Right atrium auricular region (tissue), 2 donors: ENCODE measurements at regions not wholly inside any gene's neighbourhood (a gene's known extent, or its start where the extent isn't known, plus 50 kb on each side); places are given as distances from the start of the nearest gene placed in this dataset.

Experiments
- DNase-seq: peaks from one replicate; pipeline ENCODE4 v3.0.0-alpha.2; 2019; ENCODE audit warnings: low spot score
- H3K27ac ChIP-seq, 2 donors: fragments of 200-600 bp; sonication (generic); 1 replicate in 1 of 2; 2 replicates in 1 of 2; pipeline ENCODE4 v1.5.1; 2016 to 2019
- H3K27me3 ChIP-seq, 2 donors: fragments of 200-600 bp; sonication (generic); one replicate each; pipeline versions ENCODE4 v1.5.1 to v1.6.0; 2017 to 2019
- H3K36me3 ChIP-seq: fragments of 200-600 bp; sonication (generic); one replicate; pipeline ENCODE4 v1.5.1; 2016
- H3K4me1 ChIP-seq, 2 donors: fragments of 200-600 bp; sonication (generic); one replicate each; pipeline versions ENCODE4 v1.5.1 to v1.6.0; 2017 to 2019
- H3K4me3 ChIP-seq, 2 donors: fragments of 200-600 bp; sonication (generic); 1 replicate in 1 of 2; 2 replicates in 1 of 2; pipeline ENCODE4 v1.5.1; 2017 to 2019; ENCODE audit warnings: mild to moderate bottlenecking in 1 of 2, moderate library complexity in 1 of 2
- H3K9me3 ChIP-seq, 2 donors: fragments of 200-600 bp; sonication (generic); one replicate each; pipeline ENCODE4 v1.5.1; 2019
- TF ChIP-seq, protein P1 (sequence below), 2 donors: fragments of 200-600 bp; sonication (generic); IDR thresholded peaks; one replicate each; pipeline ENCODE4 v1.5.1; 2019; ENCODE audit warnings: antibody characterized with exemption in 2 of 2

DNA sequence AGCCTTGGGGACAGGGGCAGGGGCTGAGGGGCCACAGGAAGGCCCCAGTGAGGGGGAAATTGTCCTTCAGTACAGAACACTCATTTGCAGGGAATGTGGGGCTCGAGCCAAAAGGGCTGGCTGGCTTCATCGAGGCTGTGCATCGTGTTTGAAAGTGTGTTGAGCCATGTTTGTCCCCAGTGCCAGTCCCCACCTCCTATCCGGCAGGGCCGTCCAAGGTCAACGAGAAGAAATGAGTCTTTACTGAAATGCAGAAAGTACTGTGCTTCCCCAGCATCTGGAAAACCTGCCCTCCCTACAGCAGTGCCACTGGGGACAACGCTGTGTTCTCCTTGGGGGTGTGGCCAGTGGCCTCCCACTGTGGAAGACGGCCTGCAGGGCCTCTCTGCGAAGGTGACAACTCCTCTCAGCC, 214.1 kb downstream of the KLF6 start:
- peak overlapping the region in 1 of 2 donors; percentile 59 for H3K27ac ChIP-seq
- DNase-seq = peak; percentile 71
- TF ChIP-seq, protein P1, sequence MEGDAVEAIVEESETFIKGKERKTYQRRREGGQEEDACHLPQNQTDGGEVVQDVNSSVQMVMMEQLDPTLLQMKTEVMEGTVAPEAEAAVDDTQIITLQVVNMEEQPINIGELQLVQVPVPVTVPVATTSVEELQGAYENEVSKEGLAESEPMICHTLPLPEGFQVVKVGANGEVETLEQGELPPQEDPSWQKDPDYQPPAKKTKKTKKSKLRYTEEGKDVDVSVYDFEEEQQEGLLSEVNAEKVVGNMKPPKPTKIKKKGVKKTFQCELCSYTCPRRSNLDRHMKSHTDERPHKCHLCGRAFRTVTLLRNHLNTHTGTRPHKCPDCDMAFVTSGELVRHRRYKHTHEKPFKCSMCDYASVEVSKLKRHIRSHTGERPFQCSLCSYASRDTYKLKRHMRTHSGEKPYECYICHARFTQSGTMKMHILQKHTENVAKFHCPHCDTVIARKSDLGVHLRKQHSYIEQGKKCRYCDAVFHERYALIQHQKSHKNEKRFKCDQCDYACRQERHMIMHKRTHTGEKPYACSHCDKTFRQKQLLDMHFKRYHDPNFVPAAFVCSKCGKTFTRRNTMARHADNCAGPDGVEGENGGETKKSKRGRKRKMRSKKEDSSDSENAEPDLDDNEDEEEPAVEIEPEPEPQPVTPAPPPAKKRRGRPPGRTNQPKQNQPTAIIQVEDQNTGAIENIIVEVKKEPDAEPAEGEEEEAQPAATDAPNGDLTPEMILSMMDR (IDR thresholded peaks at IDR 0.05) = no peak
- H3K4me3 ChIP-seq = no peak overlapping the region
- peaks cover 0 to 5% of the 10 kb centered on the region in 2 donors for H3K9me3 ChIP-seq
- H3K36me3 ChIP-seq = no peaks in the 10 kb centered on the region
- no peaks in the 10 kb centered on the region for H3K27me3 ChIP-seq
- H3K4me1 ChIP-seq = peaks cover 0 to 32% of the 10 kb centered on the region in 2 donors

DNA sequence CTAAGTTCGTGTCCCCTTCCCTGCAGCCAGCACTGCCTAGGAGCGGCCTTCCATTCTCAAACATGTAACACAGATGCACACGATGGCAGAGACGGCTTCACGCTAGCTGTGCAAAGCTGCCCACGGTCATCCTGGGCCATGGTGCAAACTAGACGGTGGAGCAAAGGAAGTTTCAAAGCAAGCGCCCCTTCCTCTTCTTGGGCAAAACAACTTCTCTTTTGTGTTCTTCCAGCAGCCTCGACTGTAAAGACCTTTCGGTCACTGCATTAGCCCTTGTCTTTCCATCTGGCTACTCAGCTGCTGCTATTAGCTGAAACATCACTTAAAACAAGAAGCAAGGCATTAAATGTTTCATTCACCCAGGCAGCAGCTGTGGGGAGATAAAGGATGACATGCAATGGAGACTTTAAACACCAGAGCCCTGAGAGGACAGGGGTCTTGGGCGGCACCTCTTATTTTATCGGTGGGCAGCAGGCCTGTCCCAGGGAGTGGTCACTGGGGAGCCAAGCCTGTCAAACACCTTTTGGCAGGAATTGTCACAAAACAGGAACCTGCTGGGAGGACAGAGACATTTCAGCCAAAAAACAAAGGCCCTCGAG, 214.8 kb downstream of the KLF6 start:
- no peaks in the 10 kb centered on the region for H3K27me3 ChIP-seq
- peak overlapping the region in 1 of 2 donors; percentile 59 for H3K27ac ChIP-seq
- H3K4me1 ChIP-seq = peaks cover 0 to 32% of the 10 kb centered on the region in 2 donors
- no peak overlapping the region for H3K4me3 ChIP-seq
- H3K9me3 ChIP-seq = peaks cover 0 to 9% of the 10 kb centered on the region in 2 donors
- TF ChIP-seq, protein P1 (IDR thresholded peaks at IDR 0.05) = no peak
- H3K36me3 ChIP-seq = no peaks in the 10 kb centered on the region
- no peak for DNase-seq

DNA sequence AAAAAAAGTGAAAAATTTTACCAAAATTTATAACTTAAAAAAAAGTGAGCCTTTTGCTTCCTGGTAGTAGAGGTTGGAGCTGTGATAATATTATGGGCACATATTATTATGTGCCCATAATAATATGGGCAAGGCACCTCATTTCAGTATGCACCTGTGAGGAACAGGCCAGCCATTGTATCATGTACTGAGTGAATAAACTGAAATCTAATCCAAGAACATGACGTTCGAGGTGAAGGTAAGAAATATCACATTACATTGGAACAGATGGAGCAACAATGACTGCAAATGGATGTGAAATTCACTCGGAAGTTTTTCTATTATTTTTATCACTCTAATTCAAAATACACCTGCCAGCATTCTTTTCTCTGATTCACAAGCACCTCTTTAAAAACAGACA, 216.0 kb downstream of the KLF6 start:
- Histone ChIP-seq H3K27me3 (no peaks in the 10 kb centered on the region), H3K4me1 (peaks cover 0 to 26% of the 10 kb centered on the region in 2 donors), H3K36me3 (no peaks in the 10 kb centered on the region), H3K27ac (no peak overlapping the region), H3K4me3 (no peak overlapping the region), H3K9me3 (peaks cover 0 to 9% of the 10 kb centered on the region in 2 donors)
- TF ChIP-seq, protein P1 (IDR thresholded peaks at IDR 0.05) = no peak
- no peak for DNase-seq

DNA sequence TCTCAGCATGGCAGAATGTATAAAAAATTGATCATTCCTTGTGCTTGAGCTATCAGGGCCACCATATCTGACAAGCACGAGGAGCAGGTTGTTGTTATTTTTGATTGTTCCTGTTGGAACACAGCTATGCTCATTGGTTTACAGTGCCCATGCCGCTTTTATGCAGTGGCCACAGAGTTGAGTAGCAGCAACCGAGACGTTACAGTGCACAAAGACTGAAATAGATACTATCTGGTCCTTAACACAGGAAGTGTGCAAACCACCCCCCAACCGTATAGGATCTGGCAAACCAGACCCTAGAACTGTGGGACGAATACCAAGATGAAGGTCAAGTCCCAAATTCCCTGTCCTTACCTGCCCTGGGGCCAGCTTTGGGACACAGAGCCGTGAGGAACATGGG, 216.6 kb downstream of the KLF6 start:
- no peak for DNase-seq
- Histone ChIP-seq H3K9me3 (peaks cover 0 to 9% of the 10 kb centered on the region in 2 donors), H3K4me1 (peaks cover 0 to 25% of the 10 kb centered on the region in 2 donors), H3K27me3 (no peaks in the 10 kb centered on the region), H3K27ac (no peak overlapping the region), H3K36me3 (no peaks in the 10 kb centered on the region), H3K4me3 (no peak overlapping the region)
- TF ChIP-seq, protein P1 (IDR thresholded peaks at IDR 0.05) = no peak

DNA sequence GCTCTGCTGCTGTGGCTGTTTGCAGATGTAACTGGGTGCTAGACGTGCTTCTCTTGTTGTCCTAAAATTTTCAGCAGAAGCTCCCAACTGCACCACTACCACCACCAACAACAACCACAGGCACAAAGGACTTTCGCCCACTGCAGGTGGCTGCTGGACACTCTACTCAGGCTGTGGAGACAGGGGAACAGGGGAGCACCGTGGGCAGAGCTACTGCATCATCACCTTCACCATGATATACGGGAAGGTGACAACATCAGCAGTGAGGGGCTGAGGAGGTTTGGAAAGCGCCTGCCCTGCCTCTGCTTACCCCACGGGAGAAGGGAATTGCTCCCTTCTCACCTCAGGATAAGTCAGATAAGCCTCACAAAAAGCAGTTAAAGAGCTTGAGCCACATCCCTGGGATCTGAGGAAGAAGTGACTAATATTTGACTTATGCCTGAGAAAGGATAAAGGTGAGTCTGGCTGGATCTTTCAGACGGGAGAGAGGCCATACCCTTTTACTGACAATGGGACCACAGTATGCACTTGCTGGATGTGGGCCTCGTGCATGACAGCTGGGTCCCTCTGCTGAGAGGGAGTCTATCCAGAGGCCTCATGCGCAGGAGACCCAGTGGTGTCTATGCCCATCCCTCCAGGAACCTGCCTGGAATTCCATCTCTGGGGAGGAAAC, 217.6 kb downstream of the KLF6 start:
- Histone ChIP-seq H3K4me1 (peaks cover 0 to 19% of the 10 kb centered on the region in 2 donors), H3K27me3 (no peaks in the 10 kb centered on the region), H3K9me3 (peaks cover 0 to 9% of the 10 kb centered on the region in 2 donors), H3K27ac (no peak overlapping the region), H3K4me3 (no peak overlapping the region), H3K36me3 (no peaks in the 10 kb centered on the region)
- DNase-seq = no peak
- TF ChIP-seq, protein P1 (IDR thresholded peaks at IDR 0.05) = no peak
